ENCODE measurements at regions not wholly inside any gene's neighbourhood (a gene's known extent, or its start where the extent isn't known, plus 50 kb on each side); places are given as distances from the start of the nearest gene placed in this dataset.

GRCh38 chr11:70669281-70669680 is 271.0 kb downstream of the CTTN start:
- H3K27me3 Mint-ChIP-seq (ENCODE audit: low read depth, unreplicated experiment) = peaks cover 67% of the 10 kb centered on the region
- H3K4me1 Mint-ChIP-seq (ENCODE audit: low read depth, unreplicated experiment) = no peaks in the 10 kb centered on the region
- H3K4me3 Mint-ChIP-seq (ENCODE audit: unreplicated experiment) = no peak overlapping the region
- H2AFZ ChIP-seq (ENCODE audit: low read depth, low read length) = no peak overlapping the region
- H3K4me2 ChIP-seq (ENCODE audit: low read length) = no peak overlapping the region
- no peaks in the 10 kb centered on the region for H3K9me3 ChIP-seq (ENCODE audit: insufficient read depth, low read depth, low read length)
- H3K36me3 ChIP-seq (ENCODE audit: insufficient read depth, low read length) = no peaks in the 10 kb centered on the region
- no peaks in the 10 kb centered on the region for H3K79me2 ChIP-seq (ENCODE audit: insufficient read depth, low read length)
- peaks cover 7% of the 10 kb centered on the region for H3K9me3 Mint-ChIP-seq (ENCODE audit: unreplicated experiment)
- H3K4me1 ChIP-seq (ENCODE audit: insufficient read depth, low read length) = no peaks in the 10 kb centered on the region
- no peak overlapping the region for H3K4me3 ChIP-seq (ENCODE audit: insufficient read depth, low read depth, low read length)
- TF ChIP-seq CTCF (IDR thresholded peaks at IDR 0.05; ENCODE audit: insufficient read depth, low read depth, low read length) (no peak), EZH2 (IDR thresholded peaks at IDR 0.05; ENCODE audit: insufficient read depth, low read length) (no peak)
- peaks cover 9% of the 10 kb centered on the region for H3K36me3 Mint-ChIP-seq (ENCODE audit: low read depth, unreplicated experiment)
- no peaks in the 10 kb centered on the region for H3K27me3 ChIP-seq (ENCODE audit: insufficient read depth, low read length)
- no peak for DNase-seq (ENCODE audit: low read depth)
- FAIRE-seq = no peak
- H3K9ac ChIP-seq (ENCODE audit: low read length) = no peak overlapping the region
- no peak overlapping the region for H3K27ac Mint-ChIP-seq (ENCODE audit: unreplicated experiment)
- H4K20me1 ChIP-seq (ENCODE audit: insufficient read depth, low read length) = no peaks in the 10 kb centered on the region
- no peak overlapping the region for H3K27ac ChIP-seq (ENCODE audit: low read depth, low read length)

GRCh38 chr11:70669871-70670675 is 271.7 kb downstream of the CTTN start:
- Mint-ChIP-seq H3K4me3 (ENCODE audit: unreplicated experiment) (no peak overlapping the region), H3K9me3 (ENCODE audit: unreplicated experiment) (peaks cover 7% of the 10 kb centered on the region), H3K27ac (ENCODE audit: unreplicated experiment) (no peak overlapping the region), H3K36me3 (ENCODE audit: low read depth, unreplicated experiment) (peaks cover 9% of the 10 kb centered on the region), H3K4me1 (ENCODE audit: low read depth, unreplicated experiment) (no peaks in the 10 kb centered on the region), H3K27me3 (ENCODE audit: low read depth, unreplicated experiment) (peaks cover 65% of the 10 kb centered on the region)
- no peak overlapping the region for H3K4me2 ChIP-seq (ENCODE audit: low read length)
- no peaks in the 10 kb centered on the region for H3K79me2 ChIP-seq (ENCODE audit: insufficient read depth, low read length)
- FAIRE-seq = no peak
- no peak overlapping the region for H3K4me3 ChIP-seq (ENCODE audit: insufficient read depth, low read depth, low read length)
- H3K27ac ChIP-seq (ENCODE audit: low read depth, low read length) = no peak overlapping the region
- no peak overlapping the region for H2AFZ ChIP-seq (ENCODE audit: low read depth, low read length)
- H4K20me1 ChIP-seq (ENCODE audit: insufficient read depth, low read length) = no peaks in the 10 kb centered on the region
- no peak for TF ChIP-seq CTCF (IDR thresholded peaks at IDR 0.05; ENCODE audit: insufficient read depth, low read depth, low read length)
- no peak for TF ChIP-seq EZH2 (IDR thresholded peaks at IDR 0.05; ENCODE audit: insufficient read depth, low read length)
- H3K4me1 ChIP-seq (ENCODE audit: insufficient read depth, low read length) = no peaks in the 10 kb centered on the region
- no peaks in the 10 kb centered on the region for H3K36me3 ChIP-seq (ENCODE audit: insufficient read depth, low read length)
- H3K27me3 ChIP-seq (ENCODE audit: insufficient read depth, low read length) = no peaks in the 10 kb centered on the region
- no peak for DNase-seq (ENCODE audit: low read depth)
- no peak overlapping the region for H3K9ac ChIP-seq (ENCODE audit: low read length)
- no peaks in the 10 kb centered on the region for H3K9me3 ChIP-seq (ENCODE audit: insufficient read depth, low read depth, low read length)

- no peak overlapping the region for H3K4me2 ChIP-seq (ENCODE audit: low read length)
- H3K9me3 Mint-ChIP-seq (ENCODE audit: unreplicated experiment) = peaks cover 7% of the 10 kb centered on the region
- H3K4me3 Mint-ChIP-seq (ENCODE audit: unreplicated experiment) = no peak overlapping the region
Measured at GRCh38 chr11:70670676-70671034, 272.3 kb downstream of the CTTN start.

More at GRCh38 chr11:70670676-70671034, 272.3 kb downstream of the CTTN start:
- H3K27ac Mint-ChIP-seq (ENCODE audit: unreplicated experiment) = no peak overlapping the region
- Histone ChIP-seq H3K27ac (ENCODE audit: low read depth, low read length) (no peak overlapping the region), H3K4me1 (ENCODE audit: insufficient read depth, low read length) (no peaks in the 10 kb centered on the region), H3K9ac (ENCODE audit: low read length) (no peak overlapping the region), H3K36me3 (ENCODE audit: insufficient read depth, low read length) (no peaks in the 10 kb centered on the region), H3K4me3 (ENCODE audit: insufficient read depth, low read depth, low read length) (no peak overlapping the region), H3K79me2 (ENCODE audit: insufficient read depth, low read length) (no peaks in the 10 kb centered on the region), H3K27me3 (ENCODE audit: insufficient read depth, low read length) (peaks cover 3% of the 10 kb centered on the region), H4K20me1 (ENCODE audit: insufficient read depth, low read length) (no peaks in the 10 kb centered on the region), H2AFZ (ENCODE audit: low read depth, low read length) (no peak overlapping the region), H3K9me3 (ENCODE audit: insufficient read depth, low read depth, low read length) (no peaks in the 10 kb centered on the region)
- TF ChIP-seq EZH2 (IDR thresholded peaks at IDR 0.05; ENCODE audit: insufficient read depth, low read length) = no peak
- no peak for TF ChIP-seq CTCF (IDR thresholded peaks at IDR 0.05; ENCODE audit: insufficient read depth, low read depth, low read length)
- peaks cover 9% of the 10 kb centered on the region for H3K36me3 Mint-ChIP-seq (ENCODE audit: low read depth, unreplicated experiment)
- peaks cover 65% of the 10 kb centered on the region for H3K27me3 Mint-ChIP-seq (ENCODE audit: low read depth, unreplicated experiment)
- FAIRE-seq (no peak), DNase-seq (ENCODE audit: low read depth) (no peak)
- no peaks in the 10 kb centered on the region for H3K4me1 Mint-ChIP-seq (ENCODE audit: low read depth, unreplicated experiment)
